MCF 10A (cell line): ENCODE measurements at regions not wholly inside any gene's neighbourhood (a gene's known extent, or its start where the extent isn't known, plus 50 kb on each side); places are given as distances from the start of the nearest gene placed in this dataset.

Experiments
- BruUV-seq: library from RNA; stranded (reverse); fragments of 400-500 nt; replicated peaks from 2 replicates; lab custom pipeline; 2021; lab: Mats Ljungman, UMichigan
- CTCF ChIA-PET: fragments of 300-600 bp; sonication (Branson Sonifier 250); formaldehyde crosslinking; extraction: SDS; loops from one replicate; lab custom pipeline; 2021; ENCODE audit warnings: antibody characterized with exemption, inconsistent platforms; lab: Yijun Ruan, JAX
- POLR2A ChIA-PET: fragments of 300-600, 350-650 bp; sonication (Branson Sonifier 250); formaldehyde crosslinking; extraction: SDS; loops from one replicate; lab custom pipeline; 2020; ENCODE audit warnings: antibody characterized with exemption, inconsistent platforms; lab: Yijun Ruan, JAX
- DNase-seq: peaks from one replicate; pipeline ENCODE4 v3.0.0-alpha.2; 2018; ENCODE audit not compliant: unreplicated experiment
- H3K27ac Mint-ChIP-seq: one replicate; pipeline ENCODE4 v1.8.0; 2022; ENCODE audit warnings: mild to moderate bottlenecking, low read depth, mixed read lengths; ENCODE audit not compliant: unreplicated experiment
- H3K27me3 Mint-ChIP-seq: one replicate; pipeline ENCODE4 v1.8.0; 2022; ENCODE audit warnings: mixed read lengths; ENCODE audit not compliant: insufficient read depth, unreplicated experiment
- H3K36me3 Mint-ChIP-seq: one replicate; pipeline ENCODE4 v1.8.0; 2022; ENCODE audit warnings: mild to moderate bottlenecking, moderate library complexity, mixed read lengths; ENCODE audit not compliant: insufficient read depth, unreplicated experiment
- H3K4me1 Mint-ChIP-seq: one replicate; pipeline ENCODE4 v1.8.0; 2022; ENCODE audit warnings: mixed read lengths; ENCODE audit not compliant: insufficient read depth, unreplicated experiment
- H3K4me3 Mint-ChIP-seq: one replicate; pipeline ENCODE4 v1.8.0; 2022; ENCODE audit warnings: mild to moderate bottlenecking, moderate library complexity, mixed read lengths; ENCODE audit not compliant: unreplicated experiment
- H3K9me3 Mint-ChIP-seq: one replicate; pipeline ENCODE4 v1.8.0; 2022; ENCODE audit warnings: mixed read lengths; ENCODE audit not compliant: unreplicated experiment
- intact Hi-C: fragments of 100-400 bp; cut with micrococcal nuclease; formaldehyde crosslinking; loops from 2 replicates; pipeline ENCODE4 v1.14.1; 2022
- TF ChIP-seq, protein P1 (sequence below): fragments of 200-600 bp; IDR thresholded peaks from one replicate; pipeline ENCODE4 v1.8.0; 2022; ENCODE audit warnings: antibody characterized with exemption, mild to moderate bottlenecking; ENCODE audit not compliant: unreplicated experiment

DNA sequence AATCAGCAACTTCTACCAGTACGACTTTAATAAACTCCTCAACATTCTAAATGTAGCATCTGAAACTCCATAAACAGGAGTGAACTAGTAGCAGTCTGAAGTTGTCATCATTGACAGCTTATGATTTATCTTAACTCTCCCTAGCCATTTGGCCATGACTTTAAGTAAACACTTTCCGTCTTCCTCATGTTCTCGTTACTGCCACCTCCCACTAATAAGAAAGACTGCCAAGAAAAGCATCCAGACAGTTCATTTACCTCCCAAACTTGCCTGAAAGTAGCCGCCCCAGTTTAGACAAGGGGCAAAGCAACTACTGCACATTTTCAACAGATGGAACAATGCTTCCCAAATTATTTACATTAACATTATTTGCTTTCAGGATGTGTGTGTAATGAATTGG is 287.5 kb downstream of the OSR1 start:
- CTCF ChIA-PET, result no interaction called here
- intact Hi-C loops, result loop anchor here (5.0 kb wide), 1 partner anchor 34 kb away; no protein-coding TSS in a partner anchor
- Mint-ChIP-seq H3K36me3 (peaks cover 4% of the 10 kb centered on the region), H3K4me1 (peaks cover 31% of the 10 kb centered on the region), H3K4me3 (no peak overlapping the region), H3K27me3 (no peaks in the 10 kb centered on the region), H3K9me3 (no peaks in the 10 kb centered on the region), H3K27ac (peak overlapping the region; percentile 57)
- TF ChIP-seq, protein P1, sequence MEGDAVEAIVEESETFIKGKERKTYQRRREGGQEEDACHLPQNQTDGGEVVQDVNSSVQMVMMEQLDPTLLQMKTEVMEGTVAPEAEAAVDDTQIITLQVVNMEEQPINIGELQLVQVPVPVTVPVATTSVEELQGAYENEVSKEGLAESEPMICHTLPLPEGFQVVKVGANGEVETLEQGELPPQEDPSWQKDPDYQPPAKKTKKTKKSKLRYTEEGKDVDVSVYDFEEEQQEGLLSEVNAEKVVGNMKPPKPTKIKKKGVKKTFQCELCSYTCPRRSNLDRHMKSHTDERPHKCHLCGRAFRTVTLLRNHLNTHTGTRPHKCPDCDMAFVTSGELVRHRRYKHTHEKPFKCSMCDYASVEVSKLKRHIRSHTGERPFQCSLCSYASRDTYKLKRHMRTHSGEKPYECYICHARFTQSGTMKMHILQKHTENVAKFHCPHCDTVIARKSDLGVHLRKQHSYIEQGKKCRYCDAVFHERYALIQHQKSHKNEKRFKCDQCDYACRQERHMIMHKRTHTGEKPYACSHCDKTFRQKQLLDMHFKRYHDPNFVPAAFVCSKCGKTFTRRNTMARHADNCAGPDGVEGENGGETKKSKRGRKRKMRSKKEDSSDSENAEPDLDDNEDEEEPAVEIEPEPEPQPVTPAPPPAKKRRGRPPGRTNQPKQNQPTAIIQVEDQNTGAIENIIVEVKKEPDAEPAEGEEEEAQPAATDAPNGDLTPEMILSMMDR, result no peak
- no TSS peak for BruUV-seq
- POLR2A ChIA-PET, result interaction anchor here (1.3 kb wide), 1 partner anchor 79 kb away, joined by 5 read pairs; no protein-coding TSS in a partner anchor
- peak; percentile 34 for DNase-seq

DNA sequence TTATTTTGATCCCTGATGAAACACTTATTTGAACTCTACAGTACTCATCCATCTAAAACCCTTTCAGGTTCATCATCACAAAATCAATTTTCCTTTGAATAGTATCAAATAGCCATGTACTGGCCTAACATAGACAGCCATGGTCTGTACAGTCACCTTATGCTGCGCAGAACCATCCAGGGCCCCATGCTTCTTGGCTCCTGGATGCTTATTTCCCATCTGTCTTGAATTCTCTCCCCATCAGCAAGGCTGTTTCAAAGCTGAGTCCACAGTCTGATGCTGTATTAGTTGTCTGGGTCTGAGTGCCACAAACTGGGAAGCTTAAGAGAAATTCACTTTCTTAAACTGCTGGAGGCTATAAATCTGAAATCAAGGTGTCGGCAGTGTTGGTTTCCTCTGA is 290.2 kb downstream of the OSR1 start:
- CTCF ChIA-PET, result interaction anchor here (1.0 kb wide), 1 partner anchor 29 kb away, joined by 3 read pairs; no protein-coding TSS in a partner anchor
- no peak overlapping the region for H3K27ac Mint-ChIP-seq
- H3K4me1 Mint-ChIP-seq, result peaks cover 23% of the 10 kb centered on the region
- H3K36me3 Mint-ChIP-seq, result peaks cover 4% of the 10 kb centered on the region
- H3K27me3 Mint-ChIP-seq, result no peaks in the 10 kb centered on the region
- H3K9me3 Mint-ChIP-seq, result no peaks in the 10 kb centered on the region
- no TSS peak for BruUV-seq
- POLR2A ChIA-PET, result no interaction called here
- intact Hi-C loops, result no loop called here
- no peak for DNase-seq
- H3K4me3 Mint-ChIP-seq, result no peak overlapping the region
- TF ChIP-seq, protein P1, result no peak

DNA sequence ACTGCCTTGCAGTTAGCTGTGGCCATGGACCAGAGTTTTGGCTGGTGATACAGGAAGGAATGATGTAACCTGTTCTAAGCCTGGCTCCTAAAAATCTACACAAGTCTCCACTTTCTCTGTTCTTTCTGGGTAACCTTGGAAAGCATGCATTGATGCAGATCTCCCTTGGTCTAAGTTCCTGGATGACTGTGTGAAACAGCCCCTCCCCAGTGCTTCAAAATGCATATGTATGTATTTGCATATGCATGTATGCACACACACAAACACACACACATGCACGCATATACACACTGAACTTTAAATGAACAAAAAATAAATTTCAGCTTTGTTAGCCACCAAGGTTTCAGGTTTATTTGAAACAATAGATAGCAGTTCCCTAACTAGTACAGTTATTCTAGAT is 296.1 kb downstream of the OSR1 start:
- no peaks in the 10 kb centered on the region for H3K27me3 Mint-ChIP-seq
- intact Hi-C loops, result no loop called here
- BruUV-seq, result no TSS peak
- H3K4me3 Mint-ChIP-seq, result no peak overlapping the region
- ChIA-PET CTCF (interaction anchor here (0.7 to 0.9 kb wide), 2 partner anchors 19 to 35 kb away, joined by 3 read pairs; no protein-coding TSS in a partner anchor), POLR2A (interaction anchor here (0.7 kb wide), 1 partner anchor 458 kb away, joined by 4 read pairs; no protein-coding TSS in a partner anchor)
- no peak for DNase-seq
- TF ChIP-seq, protein P1, result no peak
- no peaks in the 10 kb centered on the region for H3K36me3 Mint-ChIP-seq
- H3K27ac Mint-ChIP-seq, result no peak overlapping the region
- peaks cover 18% of the 10 kb centered on the region for H3K4me1 Mint-ChIP-seq
- H3K9me3 Mint-ChIP-seq, result no peaks in the 10 kb centered on the region

DNA sequence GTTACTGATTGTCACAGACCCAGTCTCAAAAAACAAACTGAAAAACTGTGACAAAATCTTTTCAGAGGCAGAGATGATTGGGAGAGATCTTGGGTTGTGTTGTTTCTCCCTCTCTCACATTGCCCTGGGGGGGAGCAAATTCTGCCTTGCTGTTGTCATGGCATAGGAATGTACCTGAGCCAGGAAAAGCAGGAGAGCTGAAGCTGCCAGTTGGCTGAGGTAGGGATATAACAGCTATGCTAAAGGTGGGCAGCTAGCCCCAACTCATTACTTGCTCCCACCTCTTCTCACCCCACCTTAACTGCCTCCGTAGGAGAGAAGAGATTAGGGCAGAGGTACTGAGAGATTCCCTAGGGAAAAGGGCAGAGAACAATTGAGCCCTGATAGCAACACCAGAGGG is 299.3 kb downstream of the OSR1 start:
- no peak overlapping the region for H3K27ac Mint-ChIP-seq
- H3K4me3 Mint-ChIP-seq, result no peak overlapping the region
- peaks cover 18% of the 10 kb centered on the region for H3K4me1 Mint-ChIP-seq
- peaks cover 12% of the 10 kb centered on the region for H3K9me3 Mint-ChIP-seq
- H3K27me3 Mint-ChIP-seq, result no peaks in the 10 kb centered on the region
- no peaks in the 10 kb centered on the region for H3K36me3 Mint-ChIP-seq
- intact Hi-C loops, result no loop called here
- ChIA-PET CTCF (no interaction called here), POLR2A (interaction anchor here (1.0 to 1.5 kb wide), 3 partner anchors 14 to 289 kb away, joined by 3 to 4 read pairs (median 4); no protein-coding TSS in a partner anchor)
- DNase-seq, result peak; percentile 75
- BruUV-seq, result no TSS peak
- TF ChIP-seq, protein P1, result no peak
